Thyroid gland (tissue), 4 donors: ENCODE measurements at regions not wholly inside any gene's neighbourhood (a gene's known extent, or its start where the extent isn't known, plus 50 kb on each side); places are given as distances from the start of the nearest gene placed in this dataset.

Source experiments
- CTCF ChIP-seq, 6 experiments: fragments of 200-600 bp in 3 of 6; fragments of 450-650 bp in 3 of 6; sonication (generic) in 3 of 6; IDR thresholded peaks; one replicate each; pipeline ENCODE4 v1.5.1; 2016 to 2019; ENCODE audit warnings: antibody characterized with exemption in 6 of 6, mild to moderate bottlenecking in 2 of 6, inconsistent platforms in 1 of 6, moderate library complexity in 1 of 6
- POLR2A ChIP-seq, 2 donors: fragments of 450-650 bp; IDR thresholded peaks; one replicate each; pipeline ENCODE4 v1.6.1; 2017; ENCODE audit warnings: antibody characterized with exemption in 2 of 2, mild to moderate bottlenecking in 2 of 2, moderate library complexity in 1 of 2

- TF ChIP-seq POLR2A (IDR thresholded peaks at IDR 0.05) = no peak
- TF ChIP-seq CTCF (IDR thresholded peaks at IDR 0.05) = no peak
Measured at GRCh38 chr2:60119778-60120177, 433.7 kb downstream of the BCL11A start.
